Neural cell (in vitro differentiated cells): ENCODE measurements at regions not wholly inside any gene's neighbourhood (a gene's known extent, or its start where the extent isn't known, plus 50 kb on each side); places are given as distances from the start of the nearest gene placed in this dataset.

Experiments
- H2AFZ ChIP-seq: fragments of 200-600, 300-800 bp; sonication (generic), shearing (Covaris generic); 2 replicates; pipeline ENCODE4 v1.6.0; 2014; ENCODE audit warnings: low read depth, mild to moderate bottlenecking, antibody characterized with exemption, low read length, moderate library complexity
- H3F3A ChIP-seq: fragments of 200-600 bp; shearing (Covaris generic); 2 replicates; pipeline ENCODE4 v1.6.1; 2016; ENCODE audit warnings: mild to moderate bottlenecking, moderate library complexity, mixed read lengths, antibody characterized with exemption, low read length; ENCODE audit not compliant: insufficient read depth, poor library complexity, severe bottlenecking
- H3K27ac ChIP-seq: fragments of 200-600, 300-800 bp; sonication (generic), shearing (Covaris generic); 2 replicates; pipeline ENCODE4 v1.5.1; 2014; ENCODE audit warnings: mild to moderate bottlenecking, low read length, moderate library complexity
- H3K27me3 ChIP-seq: fragments of 300-800, 200-600 bp; sonication (generic), shearing (Covaris generic); 2 replicates; pipeline ENCODE4 v1.6.0; 2014; ENCODE audit warnings: mild to moderate bottlenecking, low read depth, low read length, moderate library complexity; ENCODE audit not compliant: insufficient read depth
- H3K36me3 ChIP-seq: fragments of 300-800, 200-600 bp; sonication (generic), shearing (Covaris generic); 2 replicates; pipeline ENCODE4 v1.5.1; 2014; ENCODE audit warnings: mild to moderate bottlenecking, antibody characterized with exemption, low read length, moderate library complexity; ENCODE audit not compliant: insufficient read depth
- H3K4me2 ChIP-seq: fragments of 300-800, 200-600 bp; sonication (generic), shearing (Covaris generic); 2 replicates; pipeline ENCODE4 v1.6.0; 2014; ENCODE audit warnings: mild to moderate bottlenecking, low read length
- H3K4me3 ChIP-seq: fragments of 300-800, 200-600 bp; sonication (generic), shearing (Covaris generic); 2 replicates; pipeline ENCODE4 v1.5.1; 2014; ENCODE audit warnings: mild to moderate bottlenecking, low read length, moderate library complexity
- H3K79me2 ChIP-seq: fragments of 200-600 bp; shearing (Covaris generic); replicated peaks from 2 replicates; pipeline ENCODE4 v1.6.0; 2014; ENCODE audit warnings: mild to moderate bottlenecking, low read length, moderate library complexity; ENCODE audit not compliant: insufficient read depth
- H3K9ac ChIP-seq: fragments of 300-800, 200-600 bp; sonication (generic), shearing (Covaris generic); 2 replicates; pipeline ENCODE4 v1.6.1; 2016; ENCODE audit warnings: mild to moderate bottlenecking, low read length, mixed read lengths
- H3K9me2 ChIP-seq: fragments of 200-600 bp; shearing (Covaris generic); 2 replicates; pipeline ENCODE4 v1.6.1; 2016; ENCODE audit warnings: mild to moderate bottlenecking, low read length, mixed read lengths; ENCODE audit not compliant: insufficient read depth
- H3K9me3 ChIP-seq: fragments of 200-600, 300-800 bp; sonication (generic), shearing (Covaris generic); 2 replicates; pipeline ENCODE4 v1.6.1; 2016; ENCODE audit warnings: mild to moderate bottlenecking, mixed run types, low read length, moderate library complexity, mixed read lengths
- H4K20me1 ChIP-seq: fragments of 200-600 bp; shearing (Covaris generic); 2 replicates; pipeline ENCODE4 v1.6.1; 2016; ENCODE audit warnings: mild to moderate bottlenecking, mixed run types; ENCODE audit not compliant: insufficient read depth
- EP300 ChIP-seq: fragments of 450-650 bp; conservative IDR thresholded peaks from 2 replicates; pipeline ENCODE4 v1.6.1; 2014; ENCODE audit warnings: antibody characterized with exemption, mild to moderate bottlenecking, moderate library complexity; ENCODE audit not compliant: poor library complexity, severe bottlenecking
- MXI1 ChIP-seq: fragments of 450-650 bp; conservative IDR thresholded peaks from 2 replicates; pipeline ENCODE4 v1.6.1; 2014; ENCODE audit warnings: antibody characterized with exemption, mild to moderate bottlenecking; ENCODE audit not compliant: poor library complexity, severe bottlenecking
- POLR2AphosphoS5 ChIP-seq: IDR thresholded peaks from 2 replicates; pipeline ENCODE4 v1.6.1; 2012
- RAD21 ChIP-seq: fragments of 450-650 bp; conservative IDR thresholded peaks from 2 replicates; pipeline ENCODE4 v1.6.1; 2014; ENCODE audit warnings: antibody characterized with exemption, mild to moderate bottlenecking, moderate library complexity
- REST ChIP-seq: IDR thresholded peaks from 2 replicates; pipeline ENCODE4 v1.6.1; 2012; ENCODE audit warnings: borderline replicate concordance

DNA sequence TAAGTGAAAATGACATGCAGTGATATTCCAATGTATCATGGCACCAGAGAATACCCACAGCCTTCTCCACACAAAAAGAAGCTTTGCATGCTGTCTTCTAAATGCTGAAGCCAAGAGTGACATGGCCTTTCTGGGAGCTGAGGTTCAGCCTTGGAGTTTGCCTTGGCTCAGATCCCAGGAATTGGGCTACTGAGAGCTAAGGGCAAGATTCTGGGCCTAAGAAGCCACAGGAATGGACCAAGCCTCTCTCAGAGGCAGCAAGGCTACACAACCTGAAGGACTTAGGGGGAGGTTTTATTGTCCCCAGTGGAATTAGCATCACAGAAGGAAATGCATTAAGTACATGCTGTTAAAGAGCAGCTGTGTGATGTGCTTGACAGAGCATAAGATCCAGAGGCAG lies 1078.5 kb downstream of the TUSC7 start:
- peak overlapping the region; percentile 66 for H3K27ac ChIP-seq
- TF ChIP-seq RAD21 (no peak), REST (no peak)
- no peaks in the 10 kb centered on the region for H4K20me1 ChIP-seq
- no peaks in the 10 kb centered on the region for H3K27me3 ChIP-seq
- H3K4me2 ChIP-seq = no peak overlapping the region
- H3F3A ChIP-seq = peaks cover 6% of the 10 kb centered on the region
- no peak overlapping the region for H3K4me3 ChIP-seq
- no peaks in the 10 kb centered on the region for H3K9me2 ChIP-seq
- peak overlapping the region; percentile 15 for H3K9ac ChIP-seq
- no peaks in the 10 kb centered on the region for H3K9me3 ChIP-seq
- H3K79me2 ChIP-seq = no peaks in the 10 kb centered on the region
- no peak overlapping the region for H2AFZ ChIP-seq
- no peaks in the 10 kb centered on the region for H3K36me3 ChIP-seq

DNA sequence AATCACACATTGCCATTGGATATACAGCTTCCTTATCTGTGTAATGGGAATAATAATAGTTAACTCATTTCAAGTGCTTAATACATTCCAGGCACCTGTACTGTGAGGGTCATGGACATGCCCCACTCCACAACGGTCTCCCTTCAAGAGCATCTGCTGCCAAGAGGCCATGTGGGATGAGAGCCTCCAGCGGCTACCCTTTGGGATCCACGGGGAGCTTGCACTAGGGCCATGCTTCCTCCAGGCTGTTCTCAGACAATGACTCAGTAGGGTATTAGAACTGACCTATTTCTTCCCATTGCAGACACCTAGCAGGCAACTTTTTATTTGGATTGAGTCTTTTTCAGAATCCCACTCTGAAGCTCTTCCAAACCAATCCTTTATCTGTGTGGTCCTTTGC lies 1078.9 kb downstream of the TUSC7 start:
- Histone ChIP-seq H4K20me1 (no peaks in the 10 kb centered on the region), H3F3A (peaks cover 6% of the 10 kb centered on the region), H3K4me3 (peak overlapping the region; percentile 4), H3K9me3 (no peaks in the 10 kb centered on the region), H3K27me3 (no peaks in the 10 kb centered on the region), H3K4me2 (no peak overlapping the region), H2AFZ (no peak overlapping the region), H3K9me2 (no peaks in the 10 kb centered on the region), H3K27ac (peak overlapping the region; percentile 66), H3K9ac (peak overlapping the region; percentile 15), H3K79me2 (no peaks in the 10 kb centered on the region), H3K36me3 (no peaks in the 10 kb centered on the region)
- TF ChIP-seq REST (no peak), MXI1 (no peak), RAD21 (no peak), EP300 (no peak), POLR2AphosphoS5 (no peak)

DNA sequence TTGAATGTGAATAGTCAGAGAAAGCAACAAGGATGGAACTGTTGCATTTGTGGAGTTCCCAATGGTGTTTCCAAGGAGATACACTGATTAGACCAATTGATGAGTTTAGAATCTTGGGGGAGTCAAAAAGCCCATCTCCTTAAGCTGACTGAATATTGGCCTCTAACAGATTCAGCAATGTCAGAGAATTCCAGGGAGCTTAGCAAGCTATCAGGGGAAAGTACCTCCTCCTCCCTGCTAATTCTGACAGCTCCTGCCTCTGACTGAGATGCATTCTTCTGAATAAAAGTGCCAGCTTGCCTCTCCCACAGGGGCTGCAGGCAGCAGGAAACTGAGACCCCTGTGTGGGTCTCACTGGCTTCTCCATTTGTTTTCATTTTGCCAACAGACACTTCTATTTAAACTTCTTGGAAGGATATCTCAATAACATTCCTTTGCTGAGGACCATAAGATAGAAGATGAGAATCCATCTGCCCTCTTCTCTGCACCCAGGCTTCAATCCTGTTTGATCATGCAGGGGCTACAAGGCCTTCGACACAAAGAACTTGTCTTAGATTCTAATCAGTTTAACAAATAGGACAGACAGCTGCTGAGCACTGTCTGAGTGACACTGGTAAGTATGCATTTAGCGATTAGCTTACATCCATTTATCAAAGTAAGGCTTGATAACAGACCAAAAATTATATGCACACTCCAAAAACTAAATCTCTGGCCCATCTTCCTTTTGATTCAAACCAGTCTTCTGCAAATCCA lies 1080.8 kb downstream of the TUSC7 start:
- Histone ChIP-seq H3K4me2 (peak overlapping the region; percentile 16), H3K79me2 (no peaks in the 10 kb centered on the region), H3K36me3 (no peaks in the 10 kb centered on the region), H4K20me1 (no peaks in the 10 kb centered on the region), H3K9me3 (no peaks in the 10 kb centered on the region), H3K9ac (peak overlapping the region; percentile 28), H3K9me2 (no peaks in the 10 kb centered on the region), H3K27ac (peak overlapping the region; percentile 66), H3F3A (peaks cover 6% of the 10 kb centered on the region), H2AFZ (no peak overlapping the region), H3K27me3 (no peaks in the 10 kb centered on the region), H3K4me3 (peak overlapping the region; percentile 43)
- TF ChIP-seq POLR2AphosphoS5 (no peak), EP300 (peak; percentile 41)
